Activated naive CD8-positive, alpha-beta T cell treated with anti-CD3 and anti-CD28 coated beads, Interleukin-2, amount 10 ng/mL, durations not matched to agents 7 days and 5 days (primary cell): ENCODE measurements at regions not wholly inside any gene's neighbourhood (a gene's known extent, or its start where the extent isn't known, plus 50 kb on each side); places are given as distances from the start of the nearest gene placed in this dataset.
"Not testable (repeated sequence)": the region's sequence is repeated elsewhere in the genome, so short reads cannot be mapped to it uniquely, and the experiment has no call there.

ENCODE experiments used
- ATAC-seq: fragments of 150-1000 bp; cut with Tn5 transposase; one replicate; pipeline ENCODE4 v1.10.0; 2021; ENCODE audit warnings: low read depth, moderate library complexity
- POLR2A ChIA-PET: fragments of 350-600 bp; sonication (Branson Sonifier 250); formaldehyde crosslinking; loops from one replicate; lab custom pipeline; 2021; ENCODE audit warnings: antibody characterized with exemption; lab: Charles Lee
- DNase-seq: peaks from one replicate; pipeline ENCODE4 v3.0.0; 2021
- H3K27ac Mint-ChIP-seq: one replicate; pipeline ENCODE4 v1.8.0; 2022; ENCODE audit warnings: mild to moderate bottlenecking, mixed read lengths
- H3K27me3 Mint-ChIP-seq: one replicate; pipeline ENCODE4 v1.8.0; 2022; ENCODE audit warnings: mild to moderate bottlenecking, moderate library complexity, mixed read lengths
- H3K36me3 Mint-ChIP-seq: one replicate; pipeline ENCODE4 v1.8.0; 2021; ENCODE audit warnings: mild to moderate bottlenecking, mixed read lengths
- H3K4me1 Mint-ChIP-seq: one replicate; pipeline ENCODE4 v1.8.0; 2021; ENCODE audit warnings: mixed read lengths
- H3K4me3 Mint-ChIP-seq: one replicate; pipeline ENCODE4 v1.8.0; 2022; ENCODE audit warnings: mild to moderate bottlenecking, moderate library complexity, mixed read lengths
- H3K9me3 Mint-ChIP-seq: one replicate; pipeline ENCODE4 v1.8.0; 2021; ENCODE audit warnings: mixed read lengths

DNA sequence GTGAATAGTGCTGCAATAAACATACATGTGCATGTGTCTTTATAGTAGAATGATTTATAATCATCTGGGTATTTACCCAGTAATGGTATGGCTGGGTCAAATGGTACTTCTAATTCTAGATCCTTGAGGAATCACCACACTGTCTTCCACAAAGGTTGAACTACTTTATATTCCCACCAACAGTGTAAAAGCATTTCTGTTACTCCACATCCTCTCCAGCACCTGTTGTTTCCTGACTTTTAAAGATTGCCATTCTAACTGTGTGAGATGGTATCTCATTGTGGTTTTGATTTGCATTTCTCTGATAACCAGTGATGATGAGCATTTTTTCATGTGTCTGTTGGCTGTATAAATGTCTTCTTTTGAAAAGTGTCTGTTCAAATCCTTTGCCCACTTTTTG is 215.5 kb downstream of the LRIG3 start:
- ATAC-seq, DNase-seq, H3K4me1 Mint-ChIP-seq, H3K4me3 Mint-ChIP-seq, H3K27ac Mint-ChIP-seq, H3K36me3 Mint-ChIP-seq, POLR2A ChIA-PET, H3K27me3 Mint-ChIP-seq: not testable (repeated sequence)
- H3K9me3 Mint-ChIP-seq, result peaks cover 20% of the 10 kb centered on the region

DNA sequence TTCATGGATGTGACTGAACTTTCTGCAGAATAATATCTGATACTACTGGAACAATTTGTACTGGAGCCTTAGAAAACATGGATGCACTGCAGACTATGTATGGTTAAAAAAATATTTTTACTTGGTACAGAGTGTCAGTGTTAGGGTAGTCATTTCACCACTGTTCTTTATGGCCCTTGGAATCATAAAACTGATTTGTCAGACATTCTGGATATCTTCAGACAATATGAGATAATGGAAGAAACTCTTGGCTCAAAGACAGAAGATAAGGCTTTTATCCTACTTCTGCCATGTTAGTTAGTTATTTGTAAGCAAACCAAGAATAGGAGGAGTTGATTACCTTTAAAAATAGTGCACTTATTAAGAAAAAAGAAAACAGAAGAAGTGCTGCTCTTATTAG is 209.4 kb downstream of the LRIG3 start:
- Mint-ChIP-seq H3K27ac (no peak overlapping the region), H3K9me3 (peaks cover 8% of the 10 kb centered on the region), H3K27me3 (no peaks in the 10 kb centered on the region), H3K36me3 (no peaks in the 10 kb centered on the region), H3K4me1 (no peaks in the 10 kb centered on the region), H3K4me3 (no peak overlapping the region)
- DNase-seq (no peak), ATAC-seq (no peak)
- POLR2A ChIA-PET, result no interaction called here

DNA sequence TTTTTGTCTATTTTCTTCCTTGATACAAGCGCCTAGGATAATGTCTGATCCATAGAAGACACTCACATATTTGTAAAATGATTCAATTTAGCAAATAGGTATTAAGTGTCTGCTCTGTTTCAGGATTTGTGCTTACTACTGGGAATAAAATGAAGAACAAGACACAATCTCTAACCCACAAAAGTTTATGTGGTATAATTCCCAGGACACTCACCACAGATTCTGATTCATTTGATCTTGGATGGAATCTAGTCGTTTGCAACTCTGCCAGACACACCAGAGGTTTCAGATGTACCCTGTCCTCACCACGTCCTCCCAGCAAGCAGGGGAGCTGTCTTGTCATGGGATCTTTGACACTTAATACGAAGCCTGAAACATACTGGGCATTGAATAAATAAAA is 208.3 kb downstream of the LRIG3 start:
- H3K27ac Mint-ChIP-seq, result no peak overlapping the region
- POLR2A ChIA-PET, result no interaction called here
- no peak for DNase-seq
- no peaks in the 10 kb centered on the region for H3K27me3 Mint-ChIP-seq
- H3K4me3 Mint-ChIP-seq, result no peak overlapping the region
- ATAC-seq, result no peak
- H3K36me3 Mint-ChIP-seq, result no peaks in the 10 kb centered on the region
- no peaks in the 10 kb centered on the region for H3K4me1 Mint-ChIP-seq
- H3K9me3 Mint-ChIP-seq, result peaks cover 8% of the 10 kb centered on the region

DNA sequence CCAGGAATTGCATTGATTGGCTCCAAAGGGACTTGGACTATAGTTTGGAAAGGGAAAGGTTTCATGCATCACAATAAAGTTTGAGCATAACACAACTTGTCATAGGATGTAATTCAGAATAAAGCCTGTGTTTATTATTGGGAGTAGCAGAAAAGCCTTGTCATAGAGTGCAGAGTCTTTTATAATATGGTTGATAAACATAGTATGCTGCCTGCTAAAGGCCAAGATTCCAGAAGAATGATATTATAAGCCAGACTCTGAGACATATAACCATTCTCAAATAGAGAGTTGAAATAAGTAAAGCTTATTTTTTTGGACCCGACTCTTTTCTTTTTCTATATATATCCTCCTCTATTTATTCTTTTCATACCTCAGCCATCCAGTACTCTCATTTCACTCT is 207.3 kb downstream of the LRIG3 start:
- no peaks in the 10 kb centered on the region for H3K27me3 Mint-ChIP-seq
- POLR2A ChIA-PET, result no interaction called here
- no peaks in the 10 kb centered on the region for H3K4me1 Mint-ChIP-seq
- no peak for ATAC-seq
- no peak for DNase-seq
- H3K27ac Mint-ChIP-seq, result no peak overlapping the region
- H3K4me3 Mint-ChIP-seq, result no peak overlapping the region
- H3K36me3 Mint-ChIP-seq, result no peaks in the 10 kb centered on the region
- peaks cover 1% of the 10 kb centered on the region for H3K9me3 Mint-ChIP-seq

DNA sequence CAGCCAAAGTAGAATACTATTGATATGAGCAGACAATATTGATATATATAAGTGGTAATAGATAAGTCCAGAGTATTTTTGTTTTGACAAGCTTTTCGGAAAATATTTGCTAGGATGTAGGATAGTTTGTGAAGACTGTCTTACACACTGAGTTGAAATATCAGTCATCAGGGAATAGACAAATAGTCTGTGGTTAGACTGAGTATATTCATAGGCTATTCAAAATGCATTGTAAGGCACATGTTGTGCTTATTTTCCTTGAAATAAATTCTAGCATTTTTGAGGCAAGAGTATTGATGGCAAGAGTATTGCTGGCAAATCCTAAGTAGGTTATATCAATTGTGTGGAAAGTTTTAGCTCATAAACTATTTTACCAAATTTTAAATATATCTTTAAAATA is 201.1 kb downstream of the LRIG3 start:
- POLR2A ChIA-PET, result no interaction called here
- H3K27me3 Mint-ChIP-seq, result no peaks in the 10 kb centered on the region
- H3K36me3 Mint-ChIP-seq, result no peaks in the 10 kb centered on the region
- no peaks in the 10 kb centered on the region for H3K4me1 Mint-ChIP-seq
- H3K9me3 Mint-ChIP-seq, result no peaks in the 10 kb centered on the region
- ATAC-seq (no peak), DNase-seq (no peak)
- H3K4me3 Mint-ChIP-seq, result no peak overlapping the region
- no peak overlapping the region for H3K27ac Mint-ChIP-seq

DNA sequence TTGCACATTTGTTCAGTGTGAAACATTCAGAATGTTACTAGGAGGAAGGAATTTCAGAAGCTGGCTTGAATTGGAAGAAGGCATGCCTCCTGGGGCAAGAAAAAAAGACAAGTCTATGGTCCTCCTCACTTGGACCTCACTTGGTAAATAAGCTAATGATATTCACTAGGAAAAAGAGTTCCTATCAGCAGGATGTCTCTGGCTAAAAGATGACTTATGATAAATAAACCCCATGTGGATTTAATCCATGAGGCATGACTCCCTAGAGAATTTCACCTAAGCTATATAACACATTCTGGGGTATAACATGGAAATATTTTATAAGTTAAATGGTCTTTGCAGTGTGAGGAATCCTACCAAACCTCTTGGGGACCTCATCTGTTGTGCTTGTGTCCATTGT is 199.9 kb downstream of the LRIG3 start:
- Mint-ChIP-seq H3K4me3 (no peak overlapping the region), H3K27me3 (no peaks in the 10 kb centered on the region), H3K9me3 (peaks cover 3% of the 10 kb centered on the region), H3K27ac (no peak overlapping the region), H3K36me3 (no peaks in the 10 kb centered on the region), H3K4me1 (no peaks in the 10 kb centered on the region)
- no peak for DNase-seq
- POLR2A ChIA-PET, result no interaction called here
- no peak for ATAC-seq

DNA sequence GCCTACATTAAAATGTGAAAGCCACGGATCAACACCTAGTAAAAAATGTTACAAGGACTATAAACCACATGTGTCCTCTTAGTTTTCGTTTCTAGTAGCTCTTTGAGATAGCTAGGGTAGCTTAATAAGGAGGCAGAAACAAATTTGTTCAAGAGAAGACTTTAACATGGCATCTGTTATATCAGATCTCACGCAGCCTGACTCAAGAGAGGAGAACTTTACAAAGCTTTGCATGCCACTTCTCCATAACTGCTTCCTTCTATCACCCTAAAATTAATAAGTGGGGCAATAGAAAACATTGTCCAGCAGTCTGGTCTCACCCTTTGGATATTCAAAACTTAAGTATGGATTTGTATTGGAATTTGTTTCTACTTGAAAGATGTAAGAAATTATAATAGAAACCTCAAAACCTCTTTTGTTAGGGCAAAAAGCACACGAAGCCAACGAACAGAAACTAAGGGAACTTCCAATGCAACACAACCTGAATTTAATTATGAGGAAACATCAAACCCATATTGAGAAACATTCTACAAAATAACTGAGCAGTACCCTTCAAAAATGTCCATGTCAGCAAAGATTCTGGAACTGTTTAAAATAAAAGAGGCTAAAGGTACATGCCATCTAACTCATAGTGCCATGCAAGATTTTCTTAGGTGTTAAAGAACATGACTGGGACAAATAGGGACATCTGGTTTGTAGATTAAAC is 194.8 kb downstream of the LRIG3 start:
- no peak for ATAC-seq

DNA sequence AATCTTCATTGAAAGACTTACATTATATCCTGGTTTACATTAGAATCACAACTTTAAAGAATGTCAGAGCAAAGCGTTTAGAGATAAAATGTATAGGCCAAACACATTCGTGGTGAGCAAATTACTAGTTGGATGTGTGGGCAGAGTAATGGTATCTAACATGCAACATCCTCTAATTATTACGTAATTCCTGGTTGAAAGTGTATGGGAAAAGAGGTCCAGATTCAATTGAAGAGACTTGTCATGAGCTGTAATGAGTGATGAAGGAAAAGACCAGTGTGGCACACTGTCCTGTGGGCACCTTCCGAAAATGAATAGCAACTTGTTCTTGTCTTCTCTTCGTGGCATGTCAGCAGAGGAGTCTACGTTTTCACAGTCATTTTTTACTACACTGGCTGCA is 192.8 kb downstream of the LRIG3 start:
- no peak overlapping the region for H3K27ac Mint-ChIP-seq
- no peaks in the 10 kb centered on the region for H3K4me1 Mint-ChIP-seq
- H3K9me3 Mint-ChIP-seq, result peaks cover 3% of the 10 kb centered on the region
- DNase-seq (no peak), ATAC-seq (no peak)
- POLR2A ChIA-PET, result no interaction called here
- no peaks in the 10 kb centered on the region for H3K36me3 Mint-ChIP-seq
- no peaks in the 10 kb centered on the region for H3K27me3 Mint-ChIP-seq
- no peak overlapping the region for H3K4me3 Mint-ChIP-seq

More for the DNA sequence above, 194.8 kb downstream of the LRIG3 start:
- no peak overlapping the region for H3K27ac Mint-ChIP-seq
- no peaks in the 10 kb centered on the region for H3K4me1 Mint-ChIP-seq
- no peaks in the 10 kb centered on the region for H3K27me3 Mint-ChIP-seq
- H3K36me3 Mint-ChIP-seq, result no peaks in the 10 kb centered on the region
- H3K9me3 Mint-ChIP-seq, result peaks cover 3% of the 10 kb centered on the region
- POLR2A ChIA-PET, result no interaction called here
- DNase-seq, result no peak
- H3K4me3 Mint-ChIP-seq, result no peak overlapping the region

DNA sequence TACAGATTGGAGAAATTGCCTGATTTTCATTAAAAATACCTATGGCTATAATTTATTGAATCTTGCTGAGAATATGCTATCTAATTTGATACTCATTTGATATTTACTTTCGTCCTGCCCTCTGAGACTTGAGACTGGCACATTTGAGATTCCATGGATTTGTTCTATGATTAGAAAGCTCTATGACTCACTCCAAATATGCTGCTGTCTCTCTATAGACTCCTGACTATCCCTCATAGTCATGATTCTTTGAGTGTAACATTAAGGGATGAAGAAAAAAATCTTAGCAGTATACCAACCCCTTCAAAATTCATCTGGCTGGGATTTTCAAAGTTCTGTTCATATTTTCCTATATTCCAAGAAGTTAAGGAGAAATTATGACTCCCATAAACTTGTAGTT is 191.9 kb downstream of the LRIG3 start:
- H3K9me3 Mint-ChIP-seq, result peaks cover 3% of the 10 kb centered on the region
- ATAC-seq (no peak), DNase-seq (no peak)
- POLR2A ChIA-PET, result no interaction called here
- H3K4me3 Mint-ChIP-seq, result no peak overlapping the region
- no peaks in the 10 kb centered on the region for H3K36me3 Mint-ChIP-seq
- H3K27ac Mint-ChIP-seq, result no peak overlapping the region
- no peaks in the 10 kb centered on the region for H3K4me1 Mint-ChIP-seq
- H3K27me3 Mint-ChIP-seq, result no peaks in the 10 kb centered on the region

DNA sequence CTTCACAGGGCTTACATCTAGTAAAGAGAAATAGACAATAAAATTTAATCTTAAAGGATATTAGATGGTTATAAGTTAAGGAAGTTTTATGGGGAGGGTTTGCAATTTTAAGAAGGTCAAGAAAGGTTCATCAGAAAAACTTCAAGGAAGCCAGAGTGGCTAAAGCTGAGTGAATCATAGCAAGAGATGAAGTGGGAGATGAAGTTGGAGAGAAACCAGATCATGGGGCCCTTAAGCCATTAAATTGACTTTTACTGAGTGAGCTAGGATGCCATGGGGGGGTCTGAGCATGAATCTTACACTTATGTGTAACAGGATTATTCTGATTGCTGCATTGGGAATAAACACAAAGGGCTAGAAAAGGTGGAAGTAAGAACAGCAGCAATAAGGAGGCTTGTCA is 189.2 kb downstream of the LRIG3 start:
- DNase-seq, result no peak
- Mint-ChIP-seq H3K36me3 (no peaks in the 10 kb centered on the region), H3K4me1 (no peaks in the 10 kb centered on the region), H3K9me3 (no peaks in the 10 kb centered on the region), H3K27me3 (no peaks in the 10 kb centered on the region), H3K4me3 (no peak overlapping the region), H3K27ac (no peak overlapping the region)
- POLR2A ChIA-PET, result no interaction called here
- no peak for ATAC-seq

DNA sequence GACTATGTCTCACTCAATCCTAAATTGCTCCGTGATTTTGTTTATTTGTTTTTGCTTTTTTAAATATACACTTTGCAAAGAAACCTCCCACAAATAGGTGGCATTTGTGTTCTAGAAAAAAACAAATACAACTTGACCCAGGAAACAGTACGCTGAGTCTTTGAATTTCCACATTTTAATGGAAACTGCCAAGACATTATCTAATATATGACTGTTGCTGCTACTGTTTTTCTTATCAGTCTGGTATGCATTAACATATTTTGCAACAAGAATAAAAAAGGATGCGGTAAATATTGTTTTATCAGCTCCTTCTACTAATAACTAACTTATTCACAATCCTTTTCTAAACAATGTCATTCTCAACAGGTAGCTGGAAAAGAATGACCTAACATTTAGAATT is 187.4 kb downstream of the LRIG3 start:
- Mint-ChIP-seq H3K4me3 (no peak overlapping the region), H3K4me1 (no peaks in the 10 kb centered on the region), H3K36me3 (no peaks in the 10 kb centered on the region), H3K9me3 (no peaks in the 10 kb centered on the region), H3K27me3 (no peaks in the 10 kb centered on the region), H3K27ac (no peak overlapping the region)
- ATAC-seq (no peak), DNase-seq (no peak)
- POLR2A ChIA-PET, result no interaction called here

DNA sequence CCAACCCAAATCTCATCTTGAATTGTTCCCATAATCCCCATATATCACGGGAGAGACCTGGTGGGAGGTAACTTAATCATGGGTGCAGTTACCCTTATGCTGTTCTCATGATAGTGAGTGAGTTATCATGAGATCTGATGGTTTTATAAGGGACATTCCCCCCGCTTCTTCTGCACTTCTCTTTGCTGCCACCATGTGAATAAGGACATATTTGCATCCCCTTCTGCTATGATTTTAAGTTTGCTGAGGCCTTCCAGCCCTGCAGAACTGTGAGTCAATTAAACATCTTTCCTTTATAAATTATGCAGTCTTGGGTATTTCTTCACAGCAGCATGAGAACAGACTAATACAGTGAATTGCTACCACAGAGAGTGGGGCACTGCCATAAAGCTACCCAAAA is 179.1 kb downstream of the LRIG3 start:
- Mint-ChIP-seq H3K9me3 (no peaks in the 10 kb centered on the region), H3K27ac (no peak overlapping the region), H3K36me3 (no peaks in the 10 kb centered on the region), H3K4me1 (no peaks in the 10 kb centered on the region), H3K27me3 (no peaks in the 10 kb centered on the region), H3K4me3 (no peak overlapping the region)
- ATAC-seq (no peak), DNase-seq (no peak)
- POLR2A ChIA-PET, result no interaction called here

DNA sequence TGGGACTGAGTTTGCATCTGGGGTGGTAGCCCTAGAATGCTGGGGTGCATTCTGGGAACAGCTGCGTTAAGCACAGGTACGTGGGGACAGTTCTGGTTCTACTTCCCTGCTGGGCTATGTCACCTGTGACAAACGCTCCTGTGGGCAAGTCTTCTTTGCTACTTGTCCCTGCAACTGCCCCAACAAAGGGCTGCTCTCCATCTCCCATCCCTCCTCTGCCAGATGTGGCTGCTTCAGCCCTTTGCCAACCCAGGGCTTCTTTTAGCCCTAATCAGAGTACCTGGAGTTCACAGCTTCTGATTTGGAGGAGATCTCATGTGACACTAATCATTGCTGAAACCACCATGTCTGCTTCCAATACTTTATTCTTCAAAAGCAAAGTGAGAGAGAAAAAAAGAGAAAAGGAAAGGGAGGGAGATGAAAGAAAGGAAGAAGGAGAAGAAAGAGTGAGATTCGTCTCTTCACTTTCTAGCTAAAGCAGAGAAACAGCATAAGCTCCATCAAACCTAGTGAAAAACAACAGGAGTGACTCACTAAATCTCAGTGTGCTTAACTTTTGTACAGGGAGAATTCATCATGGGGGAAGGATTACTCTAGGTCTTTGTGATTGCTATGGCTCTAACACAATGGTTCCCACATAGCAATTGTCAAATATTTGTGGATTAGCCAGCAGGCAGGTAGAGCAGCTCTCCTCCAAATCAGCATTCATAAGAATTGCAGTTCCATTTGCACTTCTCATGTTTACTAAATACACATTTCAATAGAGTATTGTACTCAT is 174.8 kb downstream of the LRIG3 start:
- no peak for ATAC-seq
- Mint-ChIP-seq H3K27me3 (no peaks in the 10 kb centered on the region), H3K36me3 (no peaks in the 10 kb centered on the region), H3K4me1 (no peaks in the 10 kb centered on the region), H3K9me3 (peaks cover 3% of the 10 kb centered on the region), H3K27ac (no peak overlapping the region), H3K4me3 (no peak overlapping the region)
- POLR2A ChIA-PET, result no interaction called here
- no peak for DNase-seq

DNA sequence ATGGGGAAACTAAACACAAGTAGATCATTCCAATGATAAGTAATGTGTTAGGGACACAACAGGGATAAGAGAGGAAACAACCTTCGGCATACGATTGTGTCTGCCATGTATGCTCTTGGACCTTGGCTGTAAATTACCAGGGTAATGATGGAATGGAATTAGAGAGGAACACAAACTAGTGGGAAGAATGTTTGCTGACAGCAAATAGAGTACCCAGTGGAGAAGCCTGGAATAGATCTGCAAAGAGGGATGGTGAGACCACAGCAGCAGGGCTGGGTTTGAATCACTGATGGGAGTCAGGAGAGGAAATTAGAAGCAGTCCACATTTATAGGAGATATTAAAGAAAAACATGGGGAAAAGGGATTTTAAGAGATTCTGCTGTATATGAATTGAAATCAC is 172.8 kb downstream of the LRIG3 start:
- POLR2A ChIA-PET, result no interaction called here
- H3K36me3 Mint-ChIP-seq, result no peaks in the 10 kb centered on the region
- no peak overlapping the region for H3K4me3 Mint-ChIP-seq
- no peaks in the 10 kb centered on the region for H3K4me1 Mint-ChIP-seq
- ATAC-seq (no peak), DNase-seq (no peak)
- H3K27ac Mint-ChIP-seq, result no peak overlapping the region
- H3K27me3 Mint-ChIP-seq, result no peaks in the 10 kb centered on the region
- peaks cover 5% of the 10 kb centered on the region for H3K9me3 Mint-ChIP-seq
